ENCODE measurements at regions not wholly inside any gene's neighbourhood (a gene's known extent, or its start where the extent isn't known, plus 50 kb on each side); places are given as distances from the start of the nearest gene placed in this dataset.

DNA sequence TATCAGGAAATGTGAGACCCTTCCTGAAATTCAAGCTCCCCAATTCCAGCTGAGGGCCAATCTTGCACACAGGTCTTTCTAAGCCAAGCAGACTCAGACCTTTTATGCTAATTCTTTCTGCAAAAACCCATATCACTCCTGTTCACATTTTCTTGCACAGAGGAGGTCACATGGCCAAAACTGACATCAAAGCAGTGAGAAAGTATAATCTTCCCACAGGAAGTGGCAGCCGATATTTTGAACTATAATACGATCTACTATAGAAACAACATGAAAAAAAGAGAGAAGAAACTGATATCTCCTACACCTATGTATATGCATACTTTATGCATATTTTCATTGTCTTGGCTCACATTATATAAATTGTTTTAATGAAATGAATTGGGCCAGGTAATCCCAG is 132.9 kb upstream of the SSTR1 start:
- H3K27ac ChIP-seq (ENCODE audit: low read length) = no peak overlapping the region
- no peak overlapping the region for H2AFZ ChIP-seq (ENCODE audit: low read depth, low read length)
- H3K79me2 ChIP-seq (replicated peaks; ENCODE audit: insufficient read depth, low read length) = no peaks in the 10 kb centered on the region
- no peak overlapping the region for H3K4me2 ChIP-seq (ENCODE audit: low read length)
- H3K36me3 ChIP-seq (ENCODE audit: insufficient read depth, low read length) = no peaks in the 10 kb centered on the region
- no peaks in the 10 kb centered on the region for H3K27me3 ChIP-seq (ENCODE audit: insufficient read depth, low read depth, low read length)
- no peaks in the 10 kb centered on the region for H3K9me2 ChIP-seq (ENCODE audit: insufficient read depth, low read length)
- TF ChIP-seq SMC3 (conservative IDR thresholded peaks at IDR 0.05; ENCODE audit: poor library complexity) (no peak), MXI1 (conservative IDR thresholded peaks at IDR 0.05; ENCODE audit: poor library complexity, severe bottlenecking) (no peak), TAF1 (IDR thresholded peaks at IDR 0.05; ENCODE audit: low read depth) (no peak), EZH2 (IDR thresholded peaks at IDR 0.05; ENCODE audit: borderline replicate concordance, insufficient read depth, low read length, poor library complexity, severe bottlenecking) (no peak), RAD21 (conservative IDR thresholded peaks at IDR 0.05) (no peak), EP300 (conservative IDR thresholded peaks at IDR 0.05; ENCODE audit: poor library complexity, severe bottlenecking) (no peak), POLR2AphosphoS5 (IDR thresholded peaks at IDR 0.05) (no peak)
- TF ChIP-seq, protein P1, sequence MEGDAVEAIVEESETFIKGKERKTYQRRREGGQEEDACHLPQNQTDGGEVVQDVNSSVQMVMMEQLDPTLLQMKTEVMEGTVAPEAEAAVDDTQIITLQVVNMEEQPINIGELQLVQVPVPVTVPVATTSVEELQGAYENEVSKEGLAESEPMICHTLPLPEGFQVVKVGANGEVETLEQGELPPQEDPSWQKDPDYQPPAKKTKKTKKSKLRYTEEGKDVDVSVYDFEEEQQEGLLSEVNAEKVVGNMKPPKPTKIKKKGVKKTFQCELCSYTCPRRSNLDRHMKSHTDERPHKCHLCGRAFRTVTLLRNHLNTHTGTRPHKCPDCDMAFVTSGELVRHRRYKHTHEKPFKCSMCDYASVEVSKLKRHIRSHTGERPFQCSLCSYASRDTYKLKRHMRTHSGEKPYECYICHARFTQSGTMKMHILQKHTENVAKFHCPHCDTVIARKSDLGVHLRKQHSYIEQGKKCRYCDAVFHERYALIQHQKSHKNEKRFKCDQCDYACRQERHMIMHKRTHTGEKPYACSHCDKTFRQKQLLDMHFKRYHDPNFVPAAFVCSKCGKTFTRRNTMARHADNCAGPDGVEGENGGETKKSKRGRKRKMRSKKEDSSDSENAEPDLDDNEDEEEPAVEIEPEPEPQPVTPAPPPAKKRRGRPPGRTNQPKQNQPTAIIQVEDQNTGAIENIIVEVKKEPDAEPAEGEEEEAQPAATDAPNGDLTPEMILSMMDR (IDR thresholded peaks at IDR 0.05; ENCODE audit: poor library complexity, severe bottlenecking) = no peak
- TF ChIP-seq, protein P2, sequence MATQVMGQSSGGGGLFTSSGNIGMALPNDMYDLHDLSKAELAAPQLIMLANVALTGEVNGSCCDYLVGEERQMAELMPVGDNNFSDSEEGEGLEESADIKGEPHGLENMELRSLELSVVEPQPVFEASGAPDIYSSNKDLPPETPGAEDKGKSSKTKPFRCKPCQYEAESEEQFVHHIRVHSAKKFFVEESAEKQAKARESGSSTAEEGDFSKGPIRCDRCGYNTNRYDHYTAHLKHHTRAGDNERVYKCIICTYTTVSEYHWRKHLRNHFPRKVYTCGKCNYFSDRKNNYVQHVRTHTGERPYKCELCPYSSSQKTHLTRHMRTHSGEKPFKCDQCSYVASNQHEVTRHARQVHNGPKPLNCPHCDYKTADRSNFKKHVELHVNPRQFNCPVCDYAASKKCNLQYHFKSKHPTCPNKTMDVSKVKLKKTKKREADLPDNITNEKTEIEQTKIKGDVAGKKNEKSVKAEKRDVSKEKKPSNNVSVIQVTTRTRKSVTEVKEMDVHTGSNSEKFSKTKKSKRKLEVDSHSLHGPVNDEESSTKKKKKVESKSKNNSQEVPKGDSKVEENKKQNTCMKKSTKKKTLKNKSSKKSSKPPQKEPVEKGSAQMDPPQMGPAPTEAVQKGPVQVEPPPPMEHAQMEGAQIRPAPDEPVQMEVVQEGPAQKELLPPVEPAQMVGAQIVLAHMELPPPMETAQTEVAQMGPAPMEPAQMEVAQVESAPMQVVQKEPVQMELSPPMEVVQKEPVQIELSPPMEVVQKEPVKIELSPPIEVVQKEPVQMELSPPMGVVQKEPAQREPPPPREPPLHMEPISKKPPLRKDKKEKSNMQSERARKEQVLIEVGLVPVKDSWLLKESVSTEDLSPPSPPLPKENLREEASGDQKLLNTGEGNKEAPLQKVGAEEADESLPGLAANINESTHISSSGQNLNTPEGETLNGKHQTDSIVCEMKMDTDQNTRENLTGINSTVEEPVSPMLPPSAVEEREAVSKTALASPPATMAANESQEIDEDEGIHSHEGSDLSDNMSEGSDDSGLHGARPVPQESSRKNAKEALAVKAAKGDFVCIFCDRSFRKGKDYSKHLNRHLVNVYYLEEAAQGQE (IDR thresholded peaks at IDR 0.05; ENCODE audit: borderline replicate concordance) = no peak
- H4K20me1 ChIP-seq (ENCODE audit: insufficient read depth) = no peaks in the 10 kb centered on the region
- no peaks in the 10 kb centered on the region for H3K9me3 ChIP-seq (ENCODE audit: low read length)
- no peak overlapping the region for H3K9ac ChIP-seq (ENCODE audit: low read length)
- H3F3A ChIP-seq (ENCODE audit: insufficient read depth, low read length, poor library complexity, severe bottlenecking) = peaks cover 4% of the 10 kb centered on the region
- H3K4me3 ChIP-seq (ENCODE audit: low read length) = no peak overlapping the region

DNA sequence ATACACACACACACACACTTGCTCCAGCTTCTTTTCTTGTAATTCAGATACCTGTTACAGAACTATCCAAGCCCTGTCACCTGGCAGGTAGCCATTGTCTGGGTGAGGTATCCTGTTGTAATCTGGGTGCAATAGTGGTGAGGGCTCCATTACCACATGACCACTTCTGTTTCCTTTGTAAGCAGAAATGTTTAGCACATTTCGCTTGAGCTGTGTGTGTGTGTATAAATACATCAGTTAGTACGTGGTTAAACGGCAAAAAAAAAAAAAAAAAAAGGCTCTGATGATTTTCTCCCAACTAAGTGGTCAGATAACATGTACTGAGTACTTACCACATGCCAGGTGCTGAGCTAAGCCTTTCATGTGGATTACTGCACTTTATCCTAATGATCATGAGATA is 129.3 kb upstream of the SSTR1 start:
- no peaks in the 10 kb centered on the region for H3F3A ChIP-seq (ENCODE audit: insufficient read depth, low read length, poor library complexity, severe bottlenecking)
- no peaks in the 10 kb centered on the region for H3K27me3 ChIP-seq (ENCODE audit: insufficient read depth, low read depth, low read length)
- H3K9me2 ChIP-seq (ENCODE audit: insufficient read depth, low read length) = no peaks in the 10 kb centered on the region
- H3K9ac ChIP-seq (ENCODE audit: low read length) = no peak overlapping the region
- H3K4me2 ChIP-seq (ENCODE audit: low read length) = no peak overlapping the region
- H4K20me1 ChIP-seq (ENCODE audit: insufficient read depth) = no peaks in the 10 kb centered on the region
- no peaks in the 10 kb centered on the region for H3K79me2 ChIP-seq (replicated peaks; ENCODE audit: insufficient read depth, low read length)
- no peak for TF ChIP-seq EP300 (conservative IDR thresholded peaks at IDR 0.05; ENCODE audit: poor library complexity, severe bottlenecking)
- TF ChIP-seq MXI1 (conservative IDR thresholded peaks at IDR 0.05; ENCODE audit: poor library complexity, severe bottlenecking) = no peak
- TF ChIP-seq POLR2AphosphoS5 (IDR thresholded peaks at IDR 0.05) = no peak
- TF ChIP-seq RAD21 (conservative IDR thresholded peaks at IDR 0.05) = no peak
- TF ChIP-seq SMC3 (conservative IDR thresholded peaks at IDR 0.05; ENCODE audit: poor library complexity) = no peak
- no peak for TF ChIP-seq EZH2 (IDR thresholded peaks at IDR 0.05; ENCODE audit: borderline replicate concordance, insufficient read depth, low read length, poor library complexity, severe bottlenecking)
- TF ChIP-seq TAF1 (IDR thresholded peaks at IDR 0.05; ENCODE audit: low read depth) = no peak
- TF ChIP-seq, protein P1 (IDR thresholded peaks at IDR 0.05; ENCODE audit: poor library complexity, severe bottlenecking) = no peak
- TF ChIP-seq, protein P2 (IDR thresholded peaks at IDR 0.05; ENCODE audit: borderline replicate concordance) = no peak
- no peak overlapping the region for H3K27ac ChIP-seq (ENCODE audit: low read length)
- H3K9me3 ChIP-seq (ENCODE audit: low read length) = no peaks in the 10 kb centered on the region
- no peak overlapping the region for H3K4me3 ChIP-seq (ENCODE audit: low read length)
- H3K36me3 ChIP-seq (ENCODE audit: insufficient read depth, low read length) = no peaks in the 10 kb centered on the region
- no peak overlapping the region for H2AFZ ChIP-seq (ENCODE audit: low read depth, low read length)

Data from neural cell (in vitro differentiated cells).